PC-9 (cell line): ENCODE measurements at regions not wholly inside any gene's neighbourhood (a gene's known extent, or its start where the extent isn't known, plus 50 kb on each side); places are given as distances from the start of the nearest gene placed in this dataset.

Experiments used
- CTCF ChIP-seq: fragments of 200-600 bp; sonication (generic); conservative IDR thresholded peaks from 2 replicates; pipeline ENCODE4 v1.6.1; 2017; ENCODE audit warnings: mixed run types, antibody characterized with exemption, mild to moderate bottlenecking, moderate library complexity
- EZH2 ChIP-seq: fragments of 200-600 bp; sonication (generic); IDR thresholded peaks from 2 replicates; pipeline ENCODE4 v1.8.0; 2017; ENCODE audit warnings: antibody characterized with exemption, low read depth

- TF ChIP-seq CTCF (no peak), EZH2 (no peak)
These were observed 724.6 kb downstream of the CENPC start for GRCh38 chr4:66820681-66821080.
